Suppressor macrophage (primary cell): ENCODE measurements at regions not wholly inside any gene's neighbourhood (a gene's known extent, or its start where the extent isn't known, plus 50 kb on each side); places are given as distances from the start of the nearest gene placed in this dataset.
"Not testable (repeated sequence)": the region's sequence is repeated elsewhere in the genome, so short reads cannot be mapped to it uniquely, and the experiment has no call there.

Experiments used
- DNase-seq, 4 experiments: peaks; one replicate each; pipeline ENCODE4 v3.0.0-alpha.2; 2020 to 2022

DNA sequence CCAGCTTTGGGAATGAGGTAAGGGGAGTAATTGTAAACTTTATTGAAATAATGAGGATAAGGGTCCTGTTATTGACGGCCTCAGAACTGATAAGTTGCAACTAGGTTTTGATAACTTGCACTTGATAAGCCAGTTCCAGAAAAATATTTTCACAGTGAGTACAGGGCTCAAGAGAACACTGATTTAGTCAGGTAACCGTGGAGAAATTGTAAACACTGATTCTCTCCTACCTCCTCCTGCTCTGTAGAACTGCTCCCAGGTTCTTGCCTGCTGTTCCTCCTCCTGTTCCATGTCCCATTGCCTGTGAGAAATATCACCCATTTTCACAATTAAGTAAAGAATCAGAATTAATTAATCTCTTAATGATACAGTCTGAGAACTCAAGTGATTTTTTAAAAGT lies 55.0 kb upstream of the CXXC4 start:
- no peak for DNase-seq

DNA sequence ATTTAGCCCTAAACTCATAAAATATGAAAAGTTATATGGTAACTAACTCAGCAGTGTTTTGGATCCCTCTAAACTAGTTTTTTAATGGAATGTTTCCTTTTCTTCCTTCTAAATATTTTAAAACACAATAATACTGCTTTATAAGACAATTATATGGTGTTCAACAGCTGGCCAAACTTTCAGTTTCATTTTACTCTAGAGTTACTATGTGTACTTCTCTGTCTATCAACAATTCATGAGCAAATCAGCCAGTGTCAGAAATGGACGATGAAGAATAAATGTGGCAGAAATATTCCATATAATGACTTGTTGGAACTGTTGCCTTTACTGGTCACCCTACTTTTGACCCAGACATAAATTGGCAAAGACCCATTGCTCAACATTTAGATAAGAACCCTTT lies 64.8 kb upstream of the CXXC4 start:
- DNase-seq: no peak

DNA sequence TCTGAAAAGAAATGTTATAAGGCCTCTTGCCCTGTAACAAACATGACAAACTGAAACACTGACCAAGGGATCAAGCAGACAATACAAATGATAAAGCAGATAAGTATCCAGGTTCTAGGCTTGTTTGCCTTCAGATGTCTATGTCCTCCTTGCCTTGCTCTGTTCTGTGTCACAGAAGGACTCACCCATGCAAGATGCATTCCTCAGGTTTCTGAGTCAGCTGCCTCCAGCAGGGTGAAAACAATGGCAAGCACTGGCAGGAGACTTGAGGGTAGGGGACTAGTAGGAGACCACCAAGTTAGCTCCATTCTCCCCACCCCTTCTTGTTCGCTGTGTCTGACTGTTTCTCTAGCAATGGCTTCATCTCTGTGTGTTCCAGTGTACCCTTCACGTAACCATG lies 76.6 kb upstream of the CXXC4 start:
- DNase-seq: no peak

DNA sequence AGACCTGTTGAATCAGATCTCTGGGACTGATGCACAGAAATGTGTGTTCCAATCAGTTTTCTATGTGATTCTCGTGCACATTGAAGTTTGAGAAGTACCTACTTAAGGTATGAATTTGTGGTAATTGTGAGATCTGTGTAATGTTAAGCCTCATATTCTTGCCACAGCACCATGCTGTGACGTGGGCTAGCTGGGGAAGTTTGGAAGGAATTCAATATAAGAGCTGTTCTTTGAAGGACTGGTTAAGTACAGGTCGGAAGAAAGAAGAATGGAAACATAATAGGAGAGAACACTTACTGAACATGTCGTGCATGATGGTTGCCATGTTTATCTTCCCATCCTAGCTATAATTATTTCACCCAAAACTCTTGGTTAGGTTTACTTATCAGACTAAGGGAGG lies 79.7 kb upstream of the CXXC4 start:
- no peak for DNase-seq

DNA sequence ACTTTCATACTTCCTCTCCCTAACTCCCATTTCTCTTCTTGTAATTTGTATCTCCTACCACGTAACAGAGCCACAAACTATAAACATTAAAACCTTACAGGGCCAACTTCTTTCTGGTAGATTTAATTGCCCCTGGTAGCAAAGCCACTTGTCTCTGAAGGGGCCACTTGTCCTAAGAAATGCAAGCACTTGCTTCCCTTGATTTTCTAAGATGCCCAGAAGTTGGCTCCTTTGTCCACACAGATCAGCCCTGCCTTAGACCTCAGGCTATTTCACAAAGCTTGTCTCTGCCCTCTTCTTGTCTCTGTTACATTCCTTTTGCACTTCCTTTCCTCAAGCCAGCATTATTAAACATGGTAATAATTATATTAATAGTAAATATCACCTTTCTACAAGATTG lies 80.6 kb upstream of the CXXC4 start:
- DNase-seq: no peak

DNA sequence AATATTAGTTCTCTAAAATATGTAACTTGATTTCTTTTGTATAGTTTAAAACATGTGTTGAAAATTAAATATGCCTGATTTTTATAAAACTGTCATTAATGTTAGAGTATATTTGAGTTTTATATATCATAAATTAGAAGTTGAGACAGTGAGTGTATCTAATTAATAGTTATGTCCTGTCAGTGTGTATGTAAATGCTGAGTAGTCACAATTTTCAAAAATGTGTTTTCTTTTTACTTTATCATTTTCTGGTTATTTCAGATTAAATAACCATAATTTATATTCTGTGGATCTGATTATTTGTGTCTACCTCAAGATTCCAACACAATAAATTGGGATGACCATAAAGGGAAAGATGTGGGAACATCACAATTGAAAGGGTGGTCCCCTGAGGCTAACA lies 82.7 kb upstream of the CXXC4 start:
- DNase-seq: no peak

DNA sequence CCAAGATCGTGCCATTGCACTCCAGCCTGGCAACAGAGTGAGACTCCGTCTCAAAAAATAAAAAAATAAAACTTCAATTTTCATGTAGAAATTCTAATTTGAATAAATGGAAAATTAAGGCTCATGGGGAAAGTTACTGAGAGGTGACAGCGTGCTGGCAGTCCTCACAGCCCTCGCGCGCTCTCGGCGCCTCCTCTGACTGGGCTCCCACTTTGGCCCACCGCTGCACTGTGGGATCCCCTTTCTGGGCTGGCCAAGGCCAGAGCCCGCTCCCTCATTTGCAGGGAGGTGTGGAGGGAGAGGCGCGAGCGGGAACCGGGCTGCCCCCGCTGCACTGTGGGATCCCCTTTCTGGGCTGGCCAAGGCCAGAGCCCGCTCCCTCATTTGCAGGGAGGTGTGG lies 86.8 kb upstream of the CXXC4 start:
- DNase-seq: not testable (repeated sequence)

DNA sequence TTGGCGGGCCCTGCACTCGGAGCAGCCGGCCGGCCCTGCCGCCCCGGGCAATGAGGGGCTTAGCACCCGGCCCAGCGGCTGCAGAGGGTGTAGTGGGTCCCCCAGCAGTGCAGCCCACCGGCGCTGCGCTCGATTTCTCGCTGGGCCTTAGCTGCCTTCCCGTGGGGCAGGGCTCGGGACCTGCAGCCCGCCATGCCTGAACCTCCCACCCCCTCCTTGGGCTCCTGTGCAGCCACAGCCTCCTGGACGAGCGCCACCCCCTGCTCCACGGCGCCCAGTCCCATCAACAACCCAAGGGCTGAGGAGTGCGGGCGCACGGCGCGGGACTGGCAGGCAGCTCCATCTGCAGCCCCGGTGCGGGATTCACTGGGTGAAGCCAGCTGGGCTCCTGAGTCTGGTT lies 87.4 kb upstream of the CXXC4 start:
- not testable (repeated sequence) for DNase-seq

DNA sequence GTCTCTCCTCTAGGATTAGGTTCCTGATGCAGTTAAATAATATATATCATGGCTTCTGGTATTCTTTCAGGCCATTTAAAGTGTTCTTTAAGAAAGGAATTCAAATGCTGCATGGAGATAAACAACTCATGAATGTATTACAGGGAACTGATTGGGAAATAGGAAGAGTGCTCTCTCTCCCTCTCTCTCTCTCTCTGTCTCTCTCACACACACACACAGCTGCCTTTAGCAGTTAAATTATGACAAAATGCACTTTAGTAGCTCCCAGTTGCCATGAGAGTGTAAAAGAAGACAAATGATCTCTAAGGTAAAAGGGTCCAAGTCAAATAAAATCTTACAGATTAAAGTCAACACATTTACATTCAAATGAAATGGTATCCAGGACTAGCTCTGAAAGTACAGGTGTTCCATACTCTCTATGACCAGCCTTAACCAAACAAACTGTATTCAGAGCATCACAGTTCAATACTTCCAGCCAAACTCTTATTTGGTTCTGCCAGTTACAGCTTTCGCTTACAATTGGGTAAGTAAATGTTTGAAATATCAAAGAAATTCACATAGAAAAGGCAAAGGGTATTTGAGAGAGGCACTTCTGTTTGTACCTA lies 94.7 kb upstream of the CXXC4 start:
- DNase-seq: no peak

DNA sequence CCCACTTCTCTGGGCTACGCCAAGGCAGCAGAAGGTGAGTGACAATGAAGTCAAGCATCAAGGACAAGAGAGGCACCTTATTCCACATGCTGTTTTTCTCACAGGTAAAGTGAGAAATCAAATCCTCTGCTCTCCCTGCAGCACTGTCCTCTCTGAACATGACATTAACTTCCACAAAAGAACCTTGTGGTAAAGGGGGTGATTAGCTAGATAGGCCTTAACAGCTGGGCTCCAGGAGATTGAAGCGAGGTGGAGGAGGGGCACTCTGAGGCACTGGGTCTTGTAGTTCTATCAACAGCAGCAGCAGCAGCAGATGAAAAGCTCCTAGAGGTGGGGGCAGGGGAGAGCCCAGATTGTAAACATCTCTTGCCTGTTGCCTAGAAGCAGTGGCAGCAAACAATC lies 96.8 kb upstream of the CXXC4 start:
- no peak for DNase-seq

DNA sequence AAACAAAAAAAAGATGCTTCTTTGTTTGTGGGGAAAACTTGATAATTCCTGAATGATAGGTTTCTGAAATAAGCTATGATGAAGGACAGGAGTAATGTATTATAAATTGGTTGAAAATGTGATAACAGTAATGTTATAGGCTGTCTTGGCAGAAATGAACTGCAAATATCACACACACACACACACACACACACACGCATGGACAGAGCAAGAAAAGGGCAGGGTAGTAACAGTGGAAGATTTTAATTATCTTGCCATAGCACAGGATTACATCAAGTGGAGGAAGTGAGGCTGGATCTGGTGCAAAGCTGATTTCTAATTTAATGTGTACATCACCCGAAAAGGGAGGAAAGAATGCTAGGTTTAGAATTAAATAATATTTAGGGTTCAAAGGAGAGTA lies 97.5 kb upstream of the CXXC4 start:
- DNase-seq: no peak

DNA sequence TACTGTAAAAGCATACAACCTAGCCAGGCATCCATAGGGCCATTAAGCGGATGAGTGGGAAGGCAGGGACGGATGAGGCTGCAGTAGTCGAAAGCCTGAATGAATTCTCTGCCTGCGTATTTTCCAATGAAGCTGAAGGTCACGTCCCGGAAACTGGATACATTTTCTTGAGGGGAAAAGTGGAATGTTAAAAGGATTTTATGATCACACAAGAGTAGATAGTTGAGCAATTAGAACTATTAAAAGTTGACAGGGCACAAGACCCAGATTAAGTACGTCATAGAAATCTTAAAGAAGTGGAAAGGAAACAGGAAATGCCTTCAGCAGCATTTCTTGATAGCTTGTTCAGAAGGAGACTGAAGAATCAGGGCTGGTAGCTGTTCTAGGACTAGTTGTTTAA lies 98.3 kb upstream of the CXXC4 start:
- DNase-seq: no peak

DNA sequence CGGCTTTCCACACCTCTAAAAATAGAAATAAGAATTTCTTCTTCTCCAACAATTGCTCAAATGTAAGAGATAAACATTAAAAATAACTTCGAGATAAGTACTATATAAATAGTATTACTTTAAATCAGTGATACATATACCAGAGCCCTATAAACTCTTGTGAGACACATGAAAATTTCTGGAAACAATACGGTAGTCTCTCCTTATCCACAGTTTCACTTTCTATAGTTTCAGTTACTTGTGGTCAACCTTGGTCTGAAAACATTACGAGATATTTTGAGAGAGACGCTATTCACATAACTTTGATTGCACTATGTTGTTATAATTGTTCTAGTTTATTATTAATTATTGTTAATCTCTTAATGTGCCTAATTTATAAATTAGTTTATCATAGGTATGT lies 101.5 kb upstream of the CXXC4 start:
- DNase-seq: no peak

DNA sequence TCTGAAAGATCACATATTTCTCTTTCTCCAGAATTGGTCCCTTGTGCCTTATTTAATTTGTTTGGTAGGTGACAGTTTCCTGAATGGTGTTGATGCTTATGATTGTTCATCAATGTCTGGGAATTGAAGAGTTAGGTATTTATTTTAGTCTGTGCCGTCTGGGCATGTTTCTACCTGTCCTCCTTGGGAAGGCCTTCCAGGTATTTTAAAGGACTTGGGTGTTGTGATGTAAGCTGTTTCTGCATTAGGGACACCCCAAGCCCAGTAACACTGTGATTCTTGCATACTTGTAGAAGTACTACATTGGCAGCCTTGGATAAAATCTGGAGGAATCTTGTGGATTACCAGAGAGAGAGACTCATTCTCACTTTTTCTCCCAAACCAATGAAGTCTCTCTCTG lies 120.8 kb upstream of the CXXC4 start:
- no peak for DNase-seq

DNA sequence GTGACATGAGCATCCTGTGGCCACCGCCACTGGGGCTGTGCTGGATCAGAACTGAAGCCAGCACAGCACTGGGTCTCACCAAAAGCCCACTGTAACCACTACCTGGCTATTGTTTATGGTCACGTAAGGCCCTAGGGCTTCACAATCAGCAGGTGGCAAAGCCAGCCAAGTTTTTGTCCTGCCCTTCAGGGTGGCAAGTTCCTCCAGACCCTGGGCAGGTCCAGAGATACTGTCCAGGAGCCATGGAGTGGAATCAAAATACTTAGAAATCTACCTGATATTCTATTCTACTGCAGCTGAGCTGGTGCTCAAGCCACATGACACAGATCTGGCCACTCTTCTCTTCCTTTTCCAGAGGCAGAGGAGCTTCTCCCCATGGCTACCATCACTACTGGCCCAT lies 121.2 kb upstream of the CXXC4 start:
- DNase-seq: no peak

DNA sequence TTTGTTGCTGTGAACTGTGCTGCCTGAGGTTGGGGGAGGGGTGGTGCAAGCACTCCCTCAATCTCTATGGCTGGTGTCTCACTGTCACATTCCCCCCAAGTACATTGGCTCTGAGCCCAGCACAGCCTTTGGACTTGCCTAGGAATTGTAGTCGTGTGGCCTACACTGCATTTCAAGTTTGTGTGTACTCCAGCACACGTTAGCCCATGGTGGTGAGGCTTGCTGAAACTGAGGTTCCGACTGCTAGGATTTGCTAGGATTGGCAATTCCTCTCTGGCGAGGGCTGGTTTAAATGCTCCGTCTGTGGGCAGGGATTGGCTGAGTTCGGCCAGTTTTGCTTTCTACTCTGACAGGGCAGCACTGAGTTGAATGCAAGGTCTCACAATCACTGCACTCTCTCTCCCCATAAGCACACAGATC lies 121.7 kb upstream of the CXXC4 start:
- DNase-seq: no peak

DNA sequence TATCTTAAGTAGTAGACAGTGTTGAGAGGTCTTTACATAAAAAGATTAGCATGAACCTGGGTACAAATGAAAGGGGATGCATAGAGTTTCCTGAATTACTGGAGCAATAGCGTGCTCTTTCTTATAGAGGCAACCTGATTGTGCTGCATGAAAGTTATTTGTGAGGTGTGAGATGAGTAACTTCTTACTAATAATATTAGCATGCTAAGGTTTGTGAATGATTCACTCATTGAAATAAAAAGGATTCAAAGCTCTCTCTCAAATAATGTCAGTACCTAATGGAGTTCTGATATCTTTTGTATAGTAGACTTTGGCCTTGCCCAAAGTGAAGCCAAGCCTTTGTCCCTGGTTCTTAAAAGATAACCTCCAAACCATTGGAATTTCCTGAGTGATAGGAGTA lies 131.0 kb upstream of the CXXC4 start:
- no peak for DNase-seq

DNA sequence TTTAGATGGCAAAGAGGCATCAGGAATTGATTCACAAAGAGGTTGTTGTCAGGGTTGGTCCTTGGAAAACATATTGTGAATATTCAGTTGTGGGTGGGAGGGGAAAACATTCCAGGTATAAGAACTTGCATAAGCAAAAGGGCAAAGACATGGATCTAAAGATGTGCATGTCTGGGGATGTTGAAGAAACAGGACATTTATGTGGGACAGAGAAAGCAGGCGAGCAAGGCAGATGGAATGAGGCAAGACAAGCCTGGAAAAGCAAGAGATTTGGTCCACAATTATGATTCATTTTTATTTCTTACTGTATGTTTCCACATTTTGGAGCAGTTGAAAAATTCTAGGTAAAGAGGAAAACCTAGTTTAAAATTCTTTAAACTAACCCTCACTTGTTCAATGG lies 134.9 kb upstream of the CXXC4 start:
- no peak for DNase-seq

DNA sequence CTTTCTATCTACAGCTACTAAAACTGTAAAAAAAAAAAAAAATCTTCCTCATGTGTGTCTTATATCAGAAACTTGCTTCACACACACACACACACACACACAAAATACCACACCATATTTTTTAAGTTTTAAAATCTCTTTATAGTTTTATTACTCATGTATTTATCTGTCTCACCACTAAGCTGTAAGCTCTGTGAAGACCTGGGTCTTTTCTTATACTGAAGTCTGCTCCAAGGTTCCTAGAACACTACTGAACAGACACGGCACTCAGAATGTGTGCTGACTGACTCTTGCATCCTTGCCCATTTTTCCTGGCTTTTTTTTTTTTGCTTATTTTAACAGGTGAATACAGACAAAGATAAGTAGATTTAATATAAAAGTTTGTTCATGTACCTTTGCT lies 135.6 kb upstream of the CXXC4 start:
- no peak for DNase-seq

DNA sequence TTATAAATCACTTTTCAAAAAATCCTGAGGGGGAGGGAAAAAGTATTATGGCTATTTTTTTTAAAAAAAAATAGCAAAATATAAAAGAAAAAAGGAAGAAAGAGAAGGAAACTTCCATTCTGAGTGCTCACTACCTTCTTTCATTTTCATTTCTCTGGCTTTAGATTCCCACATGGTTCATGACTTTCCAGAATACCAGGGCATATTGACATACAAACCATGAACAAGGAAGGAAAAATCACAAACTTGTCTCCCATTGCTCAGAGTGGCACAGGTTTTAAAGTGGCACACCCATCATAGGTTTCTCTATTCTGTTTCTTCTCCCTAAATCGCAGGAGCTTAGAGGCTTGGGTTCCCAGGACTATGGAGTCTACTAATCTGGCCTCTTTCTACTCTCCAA lies 136.3 kb upstream of the CXXC4 start:
- no peak for DNase-seq

DNA sequence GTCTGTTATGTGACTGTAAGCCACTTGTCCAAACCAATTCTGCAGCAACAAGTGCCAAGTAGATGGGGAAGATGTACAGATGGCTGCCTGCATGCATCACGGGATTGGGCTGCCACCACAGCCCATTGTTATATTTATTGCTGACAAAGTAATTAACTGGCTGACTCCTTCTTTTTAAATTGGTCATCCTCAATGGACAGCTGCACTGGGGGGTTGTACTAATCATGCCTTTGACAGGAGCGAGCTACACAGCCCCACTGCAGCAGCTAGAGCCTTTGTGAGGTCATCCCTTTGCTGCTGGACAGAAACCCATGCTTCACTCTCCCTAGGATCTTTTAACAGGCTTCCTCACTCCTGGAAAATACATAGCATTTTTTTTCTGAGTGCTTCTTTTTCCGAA lies 146.7 kb upstream of the CXXC4 start:
- no peak for DNase-seq

DNA sequence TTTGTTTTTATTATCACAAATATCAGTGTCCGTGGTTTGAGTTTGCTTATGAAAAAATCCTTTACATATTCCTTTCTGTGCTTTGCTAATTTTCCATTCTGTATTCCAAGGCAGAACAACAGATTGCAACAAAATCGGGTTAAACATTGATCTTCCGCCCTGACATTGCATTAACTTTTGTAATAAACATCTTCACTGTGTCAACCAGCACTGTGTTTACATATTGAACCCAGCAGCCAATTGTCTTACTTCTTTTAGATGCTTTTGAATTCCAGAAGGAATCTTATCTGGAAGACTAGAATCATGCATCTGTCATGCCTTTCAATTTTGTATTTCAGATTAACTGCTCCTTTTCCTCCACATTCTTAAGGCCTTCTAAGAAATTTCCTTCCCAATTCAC lies 147.8 kb upstream of the CXXC4 start:
- DNase-seq: no peak

DNA sequence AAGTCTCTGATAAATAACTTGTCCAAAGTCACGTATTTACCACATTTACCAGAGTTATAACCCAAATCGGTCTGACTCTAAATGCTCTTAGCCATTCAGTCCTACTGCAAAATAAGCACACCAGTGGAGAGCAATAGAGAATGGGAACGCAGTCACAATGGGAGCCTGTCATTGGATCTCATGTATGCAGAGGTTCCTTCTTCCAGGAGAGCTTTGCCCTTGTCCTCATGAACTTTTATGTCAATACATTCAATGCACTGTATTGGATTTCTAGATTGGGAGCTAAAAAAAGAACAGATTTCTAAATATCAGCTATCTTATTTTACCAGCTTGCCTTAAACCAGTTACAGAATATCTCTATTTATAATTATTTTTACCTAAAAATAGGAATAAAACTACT lies 149.1 kb upstream of the CXXC4 start:
- no peak for DNase-seq

DNA sequence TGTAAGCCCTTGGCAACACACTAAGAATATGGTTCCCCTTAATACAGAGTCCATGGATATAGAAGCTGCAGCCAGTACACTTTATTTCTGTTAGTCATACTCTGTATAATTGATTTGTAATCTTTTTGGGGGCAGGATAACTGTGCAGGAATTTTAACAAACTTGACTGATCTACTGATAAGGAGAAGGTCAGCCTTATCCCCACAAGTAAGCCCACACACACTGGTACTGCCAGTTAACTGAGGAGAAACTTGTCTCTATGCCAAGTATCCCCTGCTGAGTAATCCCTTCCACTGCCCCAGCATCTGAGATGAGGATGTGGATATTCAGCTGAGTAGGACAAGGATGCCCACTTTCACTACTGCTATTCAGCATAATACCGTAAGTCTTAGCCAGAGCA lies 154.9 kb upstream of the CXXC4 start:
- no peak for DNase-seq

DNA sequence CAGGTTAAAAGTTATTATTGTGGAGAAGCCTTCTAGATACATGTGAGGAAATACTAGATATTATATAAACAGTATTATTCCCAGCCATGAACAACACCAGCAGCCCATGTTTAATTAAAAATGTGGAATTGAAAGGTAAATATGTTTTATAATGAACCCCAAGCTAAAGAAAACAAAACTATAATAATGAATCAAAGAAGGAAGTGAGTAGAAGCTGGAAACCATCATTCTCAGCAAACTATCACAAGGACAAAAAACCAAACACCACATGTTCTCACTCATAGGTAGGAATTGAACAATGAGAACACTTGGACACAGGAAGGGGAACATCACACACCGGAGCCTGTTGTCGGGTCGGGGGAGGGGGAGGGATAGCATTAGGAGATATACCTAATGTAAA lies 167.6 kb upstream of the CXXC4 start:
- DNase-seq: not testable (repeated sequence)

DNA sequence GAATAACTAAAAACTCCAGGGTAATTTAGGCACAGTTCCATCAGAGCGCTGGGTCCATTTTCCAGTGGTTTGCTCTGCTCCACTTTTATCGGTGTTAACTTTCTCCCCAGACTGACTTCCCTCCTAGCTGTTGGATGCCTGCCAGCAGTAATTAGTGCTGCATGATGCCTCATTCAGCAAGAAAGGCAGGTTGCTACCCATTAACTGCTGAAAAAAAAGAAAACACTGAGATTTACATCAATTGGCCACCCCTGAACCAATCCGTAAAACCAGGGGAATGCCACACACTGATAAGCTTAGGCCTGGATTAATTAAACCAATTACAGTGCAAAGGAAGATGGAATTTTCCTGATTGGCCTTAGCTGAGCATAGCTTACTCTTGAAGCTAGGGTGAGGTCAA lies 182.4 kb upstream of the CXXC4 start:
- no peak for DNase-seq
